ENCODE measurements at regions not wholly inside any gene's neighbourhood (a gene's known extent, or its start where the extent isn't known, plus 50 kb on each side); places are given as distances from the start of the nearest gene placed in this dataset.

- POLR2A ChIA-PET = no interaction called here
- BruUV-seq (replicated peaks) = no TSS peak
- Histone ChIP-seq H3K27me3 (ENCODE audit: insufficient read depth, low read length) (no peaks in the 10 kb centered on the region), H3K9ac (ENCODE audit: low read length) (no peak overlapping the region), H3K4me3 (replicated peaks in 1 of 2; ENCODE audit: low read depth in 1 of 2, low read length in 2 of 2) (no peak overlapping the region), H3K79me2 (ENCODE audit: insufficient read depth, low read length) (no peaks in the 10 kb centered on the region), H3K4me1 (ENCODE audit: control insufficient read depth in 1 of 2, insufficient read depth in 2 of 2, low read length in 2 of 2) (peaks cover 3 to 9% of the 10 kb centered on the region in 2 experiments), H3K36me3 (ENCODE audit: control insufficient read depth in 1 of 2, insufficient read depth in 2 of 2, low read length in 2 of 2) (no peaks in the 10 kb centered on the region), H3K4me2 (ENCODE audit: low read length) (no peak overlapping the region), H3K9me2 (ENCODE audit: insufficient read depth) (no peaks in the 10 kb centered on the region), H2AFZ (ENCODE audit: low read depth, low read length, poor library complexity, severe bottlenecking) (no peak overlapping the region), H3K27ac (ENCODE audit: low read depth, low read length) (no peak overlapping the region), H4K20me1 (ENCODE audit: insufficient read depth) (no peaks in the 10 kb centered on the region), H3K9me3 (ENCODE audit: control insufficient read depth in 1 of 2, insufficient read depth in 1 of 2, low read depth in 1 of 2, low read length in 2 of 2) (no peaks in the 10 kb centered on the region)
- ATAC-seq (no peak), DNase-seq (ENCODE audit: low read depth, low spot score) (no peak)
- TF ChIP-seq ELF1 (IDR thresholded peaks at IDR 0.05; ENCODE audit: borderline replicate concordance, low read depth) (no peak), YY1 (IDR thresholded peaks at IDR 0.05; ENCODE audit: extremely low read depth, insufficient replicate concordance, low read depth, low read length) (no peak), EGR1 (IDR thresholded peaks at IDR 0.05; ENCODE audit: low read depth) (no peak), TCF7L2 (IDR thresholded peaks at IDR 0.05; ENCODE audit: borderline replicate concordance, extremely low read depth, insufficient read depth, insufficient read length) (no peak), ZBTB33 (IDR thresholded peaks at IDR 0.05; ENCODE audit: extremely low read depth, insufficient replicate concordance, low read length) (no peak), RAD21 (IDR thresholded peaks at IDR 0.05; ENCODE audit: low read depth) (no peak), FOSL1 (IDR thresholded peaks at IDR 0.05; ENCODE audit: low read depth) (no peak), JUND (IDR thresholded peaks at IDR 0.05) (no peak), POLR2AphosphoS5 (IDR thresholded peaks at IDR 0.05; ENCODE audit: low read depth, low read length) (no peak), CEBPB (IDR thresholded peaks at IDR 0.05; ENCODE audit: low read depth) (no peak), MAX (IDR thresholded peaks at IDR 0.05) (no peak)
- RAD21 ChIA-PET (ENCODE audit: low non-redundant PET in 1 of 2, low total read pairs in 2 of 2, uncharacterized antibody in 2 of 2, unreplicated experiment in 2 of 2) = interaction anchor here in 1 of 2 experiments (1.0 to 1.2 kb wide), 2 partner anchors 10 to 66 kb away, joined by 3 read pairs; no protein-coding TSS in a partner anchor
- intact Hi-C loops (cut with micrococcal nuclease) = no loop called here
- CTCF ChIA-PET = interaction anchor here (2.2 kb wide), 1 partner anchor 187 kb away, joined by 12 read pairs; no protein-coding TSS in a partner anchor
These were observed 169.6 kb upstream of the IL12A start for GRCh38 chr3:159818997-159819500.

Data from HCT116 (cell line).